ENCODE measurements at regions not wholly inside any gene's neighbourhood (a gene's known extent, or its start where the extent isn't known, plus 50 kb on each side); places are given as distances from the start of the nearest gene placed in this dataset.
A peak's percentile ranks its signal among the peaks of the same experiment; 100 is the strongest.

DNA sequence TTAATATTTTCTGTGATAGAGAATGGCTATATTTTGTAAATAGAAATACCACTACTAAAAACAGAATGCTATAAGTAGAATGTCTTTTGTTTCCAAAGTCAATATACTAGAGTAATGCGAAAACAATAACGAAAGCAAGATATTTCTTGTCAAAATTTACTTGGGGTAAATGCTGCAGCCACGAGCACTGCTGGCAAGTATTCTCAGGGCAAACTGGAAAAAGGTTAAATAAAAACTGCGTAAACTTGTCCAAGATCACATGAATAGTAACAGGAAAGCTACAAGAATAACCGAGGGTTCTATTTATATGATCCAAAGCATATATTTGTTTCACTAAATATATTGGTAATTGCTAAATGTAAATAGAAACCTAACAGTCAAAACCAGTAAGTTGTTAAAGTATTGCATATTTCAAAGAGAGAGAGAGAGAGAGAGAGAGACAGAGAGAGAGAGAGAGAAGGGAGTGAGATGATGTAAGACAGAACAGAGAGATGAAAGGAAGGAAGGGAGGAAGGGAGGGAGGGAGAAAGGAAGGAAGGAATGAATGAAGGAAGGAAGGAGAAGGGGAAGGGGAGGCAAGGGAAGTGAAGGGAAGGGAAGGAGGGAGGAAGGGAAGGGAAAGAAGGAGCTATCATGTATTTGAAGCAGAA, 231.7 kb downstream of the KCNC2 start:
- H3K27ac Mint-ChIP-seq: no peak overlapping the region
- H3K27me3 Mint-ChIP-seq: no peaks in the 10 kb centered on the region
- H3K4me1 Mint-ChIP-seq: no peaks in the 10 kb centered on the region
- H3K36me3 Mint-ChIP-seq: no peaks in the 10 kb centered on the region
- no peak for ATAC-seq (ENCODE audit: low read depth in 2 of 2)
- DNase-seq: no peak
- H3K9me3 Mint-ChIP-seq: peaks cover 0 to 5% (median 2%) of the 10 kb centered on the region in 7 donors
- H3K4me3 Mint-ChIP-seq: no peak overlapping the region

DNA sequence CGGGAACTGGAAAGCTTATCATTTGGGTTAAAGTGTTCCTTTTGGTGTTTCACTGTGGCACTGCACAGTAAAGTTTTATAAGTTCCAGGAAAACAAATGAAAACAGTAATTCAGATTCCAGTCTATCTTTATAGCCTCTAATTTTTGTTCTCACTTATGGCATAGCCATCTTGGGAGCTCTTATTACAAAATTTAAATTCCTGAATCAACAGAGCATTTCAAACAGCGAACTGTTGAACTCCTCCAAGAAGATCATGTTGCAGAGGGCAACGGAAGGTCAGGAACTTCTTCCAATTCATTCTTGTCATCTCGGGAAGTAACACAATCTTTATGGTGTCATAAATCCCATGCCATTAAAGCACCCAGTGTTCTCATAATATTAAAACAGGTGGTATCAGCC, 229.1 kb downstream of the KCNC2 start:
- Mint-ChIP-seq H3K4me3 (no peak overlapping the region), H3K27ac (no peak overlapping the region), H3K27me3 (no peaks in the 10 kb centered on the region), H3K4me1 (no peaks in the 10 kb centered on the region), H3K9me3 (peaks cover 0 to 9% (median under 1%) of the 10 kb centered on the region in 7 donors), H3K36me3 (no peaks in the 10 kb centered on the region)
- no peak for ATAC-seq (ENCODE audit: low read depth in 2 of 2)
- DNase-seq: no peak

DNA sequence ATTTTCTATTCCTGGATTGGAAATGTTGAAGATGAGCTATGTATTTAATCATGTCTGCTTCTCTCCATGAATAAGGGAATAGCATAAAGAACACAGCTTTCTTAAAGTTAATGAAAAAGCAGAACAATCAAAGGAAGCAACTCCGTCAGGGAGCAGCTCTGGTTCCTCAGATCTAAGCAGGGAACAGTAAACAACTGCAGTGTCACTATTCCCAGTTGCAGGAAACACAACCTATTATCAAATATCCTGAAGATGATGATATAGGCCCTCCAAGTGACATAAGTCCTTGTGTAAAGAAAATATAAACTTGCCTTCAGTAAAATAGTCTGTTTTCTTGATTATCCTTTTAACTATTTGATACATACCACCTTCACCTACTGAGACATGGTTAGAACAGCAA, 228.1 kb downstream of the KCNC2 start:
- no peak for ATAC-seq (ENCODE audit: low read depth in 2 of 2)
- H3K27me3 Mint-ChIP-seq: no peaks in the 10 kb centered on the region
- no peak overlapping the region for H3K4me3 Mint-ChIP-seq
- no peak overlapping the region for H3K27ac Mint-ChIP-seq
- no peaks in the 10 kb centered on the region for H3K36me3 Mint-ChIP-seq
- H3K4me1 Mint-ChIP-seq: no peaks in the 10 kb centered on the region
- DNase-seq: no peak
- peaks cover 0 to 9% (median 0%) of the 10 kb centered on the region in 7 donors for H3K9me3 Mint-ChIP-seq

DNA sequence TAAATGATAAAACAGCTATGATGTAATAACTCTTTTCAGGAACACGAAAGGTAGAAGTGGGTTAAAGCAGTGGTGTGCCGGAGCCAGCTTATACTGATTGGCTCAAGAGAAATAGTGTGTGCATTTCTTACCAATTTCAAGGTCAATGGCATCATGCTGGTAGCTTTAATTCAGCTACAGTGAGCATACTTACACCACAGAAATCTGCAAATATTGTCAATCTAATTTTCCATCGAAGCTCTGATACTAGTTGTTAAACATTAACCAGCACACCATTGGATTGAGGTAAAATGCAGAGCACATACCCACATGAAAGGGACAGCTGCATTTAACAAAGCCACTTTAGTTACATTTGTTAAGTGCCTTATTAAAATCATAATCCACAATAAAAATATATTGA, 225.7 kb downstream of the KCNC2 start:
- no peaks in the 10 kb centered on the region for H3K36me3 Mint-ChIP-seq
- H3K9me3 Mint-ChIP-seq: peaks cover 0 to 7% (median 0%) of the 10 kb centered on the region in 7 donors
- H3K4me3 Mint-ChIP-seq: no peak overlapping the region
- no peaks in the 10 kb centered on the region for H3K27me3 Mint-ChIP-seq
- H3K27ac Mint-ChIP-seq: no peak overlapping the region
- no peaks in the 10 kb centered on the region for H3K4me1 Mint-ChIP-seq
- DNase-seq (no peak), ATAC-seq (ENCODE audit: low read depth in 2 of 2) (no peak)

DNA sequence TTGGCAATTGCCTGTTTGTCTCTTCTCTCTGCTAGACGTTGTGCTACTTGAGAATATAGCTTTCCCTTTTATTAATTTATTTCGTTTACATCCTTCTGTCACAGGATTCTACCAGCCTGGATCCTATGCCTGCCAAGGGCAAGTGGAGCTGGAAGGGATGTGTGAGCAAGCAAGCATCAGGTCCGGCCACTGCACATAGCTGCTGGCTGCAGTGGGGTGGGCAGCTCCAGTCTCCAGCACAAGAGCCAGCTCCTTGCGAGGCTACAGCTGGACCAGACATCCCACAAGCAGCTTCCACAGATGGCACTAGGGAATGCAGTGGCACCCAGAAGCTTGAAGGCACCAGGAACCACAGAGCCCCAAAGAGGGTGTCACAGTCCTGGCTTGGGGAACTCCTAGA, 225.0 kb downstream of the KCNC2 start:
- Mint-ChIP-seq H3K4me3 (no peak overlapping the region), H3K27me3 (no peaks in the 10 kb centered on the region), H3K9me3 (peaks cover 0 to 7% (median 0%) of the 10 kb centered on the region in 7 donors), H3K36me3 (no peaks in the 10 kb centered on the region), H3K27ac (no peak overlapping the region), H3K4me1 (no peaks in the 10 kb centered on the region)
- DNase-seq (no peak), ATAC-seq (ENCODE audit: low read depth in 2 of 2) (no peak)

DNA sequence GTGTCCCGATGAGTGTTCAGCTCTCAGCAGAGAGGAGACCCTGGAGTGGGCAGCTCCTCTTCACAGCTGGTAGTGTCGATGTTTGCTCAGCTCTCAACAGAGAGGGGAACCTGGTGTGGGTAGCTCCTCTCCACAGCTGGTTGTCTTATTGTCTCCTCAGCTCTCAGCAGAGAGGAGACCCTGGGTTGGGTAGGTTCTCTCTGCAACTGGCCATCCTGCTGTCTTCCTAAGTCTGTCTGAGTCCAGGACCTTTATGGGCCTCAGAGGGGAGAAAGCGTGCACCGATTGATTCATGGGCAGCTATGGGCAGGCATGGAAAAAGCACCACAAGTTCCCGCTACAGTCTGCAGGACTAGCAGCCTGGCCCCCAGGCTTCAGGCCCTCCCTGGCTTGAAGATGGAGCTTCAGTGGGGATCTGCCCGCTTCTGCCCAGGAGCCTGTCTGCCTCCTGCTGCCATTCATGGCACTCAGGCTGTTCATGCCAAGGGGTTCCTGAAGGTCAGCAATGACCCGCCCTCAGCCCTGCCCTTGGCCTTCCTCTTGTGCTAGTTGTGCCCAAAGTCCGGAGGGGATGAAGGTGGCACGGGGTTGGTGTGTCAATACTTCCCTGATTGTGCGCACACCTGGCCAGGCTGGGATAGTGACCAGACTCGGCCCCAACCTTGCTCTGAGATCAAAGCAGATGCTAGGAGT, 224.2 kb downstream of the KCNC2 start:
- Mint-ChIP-seq H3K9me3 (peaks cover 0 to 7% (median 0%) of the 10 kb centered on the region in 7 donors), H3K4me1 (no peaks in the 10 kb centered on the region), H3K27me3 (no peaks in the 10 kb centered on the region), H3K4me3 (no peak overlapping the region), H3K27ac (no peak overlapping the region), H3K36me3 (no peaks in the 10 kb centered on the region)
- DNase-seq (no peak), ATAC-seq (ENCODE audit: low read depth in 2 of 2) (peak in 1 of 2 donors; percentile 12)

DNA sequence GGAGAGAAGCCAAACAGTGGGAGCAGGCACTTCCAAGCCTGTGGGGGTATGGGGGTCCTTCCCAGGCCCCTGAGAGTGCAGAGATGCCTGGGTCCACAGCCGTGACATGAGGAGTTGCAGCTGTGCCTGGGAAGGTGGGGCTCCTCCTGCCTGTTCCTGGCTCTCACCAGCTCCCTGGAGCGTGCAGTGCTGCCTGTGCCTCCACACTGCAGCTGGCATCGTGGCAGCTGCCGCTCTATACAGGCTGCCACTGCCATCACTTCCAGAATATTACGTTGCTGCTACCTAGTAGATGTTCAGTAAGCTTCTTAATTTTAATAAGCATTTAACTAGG, 223.7 kb downstream of the KCNC2 start:
- peaks cover 0 to 7% (median 0%) of the 10 kb centered on the region in 7 donors for H3K9me3 Mint-ChIP-seq
- H3K27me3 Mint-ChIP-seq: no peaks in the 10 kb centered on the region
- DNase-seq: no peak
- H3K4me3 Mint-ChIP-seq: no peak overlapping the region
- peak overlapping the region in 1 of 6 donors; percentile 26 for H3K27ac Mint-ChIP-seq
- H3K4me1 Mint-ChIP-seq: no peaks in the 10 kb centered on the region
- ATAC-seq (ENCODE audit: low read depth in 2 of 2): no peak
- no peaks in the 10 kb centered on the region for H3K36me3 Mint-ChIP-seq

DNA sequence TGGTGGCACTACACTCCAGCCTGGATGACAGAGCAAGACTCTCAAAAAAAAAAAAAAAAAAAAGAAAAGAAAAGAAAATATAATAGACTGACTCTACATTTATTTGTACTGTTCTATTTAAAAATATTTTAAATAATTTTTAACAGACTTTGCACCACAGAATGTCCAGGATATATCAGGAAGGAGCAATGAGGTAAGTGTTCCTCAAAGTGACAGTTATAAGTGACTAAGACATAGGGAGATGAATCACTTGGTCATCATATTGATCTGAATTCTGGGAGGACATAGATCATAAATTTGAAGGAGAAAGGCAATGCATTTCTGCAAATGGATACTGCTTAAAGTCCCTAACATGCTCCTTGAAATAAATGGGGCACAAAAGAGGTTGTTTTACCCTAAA, 221.5 kb downstream of the KCNC2 start:
- DNase-seq: no peak
- no peak for ATAC-seq (ENCODE audit: low read depth in 2 of 2)
- H3K4me3 Mint-ChIP-seq: no peak overlapping the region
- H3K27me3 Mint-ChIP-seq: no peaks in the 10 kb centered on the region
- H3K4me1 Mint-ChIP-seq: no peaks in the 10 kb centered on the region
- H3K27ac Mint-ChIP-seq: no peak overlapping the region
- H3K36me3 Mint-ChIP-seq: no peaks in the 10 kb centered on the region
- peaks cover 0 to 2% (median 0%) of the 10 kb centered on the region in 7 donors for H3K9me3 Mint-ChIP-seq

Data from naive B cell (primary cell).